Activated naive CD4-positive, alpha-beta T cell treated with anti-CD3 and anti-CD28 coated beads, Interleukin-2, amount 10 ng/mL, durations not matched to agents 7 days and 5 days (primary cell): ENCODE measurements at regions not wholly inside any gene's neighbourhood (a gene's known extent, or its start where the extent isn't known, plus 50 kb on each side); places are given as distances from the start of the nearest gene placed in this dataset.

ENCODE experiments used
- CTCF ChIA-PET: fragments of 350-600 bp; sonication (Branson Sonifier 250); formaldehyde crosslinking; loops from one replicate; lab custom pipeline; 2021; ENCODE audit warnings: antibody characterized with exemption; lab: Charles Lee
- DNase-seq: peaks from one replicate; pipeline ENCODE4 v3.0.0-alpha.2; 2020
- H3K27ac Mint-ChIP-seq: one replicate; pipeline ENCODE4 v1.8.0; 2021; ENCODE audit warnings: mild to moderate bottlenecking, moderate library complexity, mixed read lengths
- H3K27me3 Mint-ChIP-seq: one replicate; pipeline ENCODE4 v1.8.0; 2021; ENCODE audit warnings: mild to moderate bottlenecking, mixed read lengths
- H3K36me3 Mint-ChIP-seq: one replicate; pipeline ENCODE4 v1.8.0; 2021; ENCODE audit warnings: mixed read lengths
- H3K4me1 Mint-ChIP-seq: one replicate; pipeline ENCODE4 v1.8.0; 2021; ENCODE audit warnings: mixed read lengths
- H3K4me3 Mint-ChIP-seq: one replicate; pipeline ENCODE4 v1.8.0; 2021; ENCODE audit warnings: mild to moderate bottlenecking, moderate library complexity, mixed read lengths
- H3K9me3 Mint-ChIP-seq: one replicate; pipeline ENCODE4 v1.8.0; 2021; ENCODE audit warnings: mixed read lengths

- Mint-ChIP-seq H3K36me3 (peaks cover 2% of the 10 kb centered on the region), H3K4me1 (peaks cover 8% of the 10 kb centered on the region), H3K9me3 (peaks cover under 1% of the 10 kb centered on the region), H3K27ac (no peak overlapping the region), H3K4me3 (no peak overlapping the region), H3K27me3 (peaks cover 58% of the 10 kb centered on the region)
- DNase-seq: no peak
- CTCF ChIA-PET: no interaction called here
Measured at GRCh38 chr12:11946161-11946560, 124.6 kb upstream of the BCL2L14 start.

- no peak overlapping the region for H3K4me3 Mint-ChIP-seq
- DNase-seq: no peak
- CTCF ChIA-PET: no interaction called here
- H3K27ac Mint-ChIP-seq: peak overlapping the region; percentile 78
- peaks cover 2% of the 10 kb centered on the region for H3K36me3 Mint-ChIP-seq
- no peaks in the 10 kb centered on the region for H3K9me3 Mint-ChIP-seq
- H3K27me3 Mint-ChIP-seq: peaks cover 58% of the 10 kb centered on the region
- peaks cover 5% of the 10 kb centered on the region for H3K4me1 Mint-ChIP-seq
Measured at GRCh38 chr12:11947213-11947612, 123.5 kb upstream of the BCL2L14 start.

- H3K4me3 Mint-ChIP-seq: no peak overlapping the region
- CTCF ChIA-PET: interaction anchor here (1.4 kb wide), 1 partner anchor 8 kb away, joined by 4 read pairs; no protein-coding TSS in a partner anchor
Measured at GRCh38 chr12:11949738-11950411, 120.9 kb upstream of the BCL2L14 start.

GRCh38 chr12:11951209-11951608, 119.5 kb upstream of the BCL2L14 start:
- Mint-ChIP-seq H3K9me3 (peaks cover 3% of the 10 kb centered on the region), H3K27me3 (peaks cover 41% of the 10 kb centered on the region), H3K36me3 (peaks cover 9% of the 10 kb centered on the region), H3K4me3 (no peak overlapping the region), H3K27ac (no peak overlapping the region), H3K4me1 (peaks cover 31% of the 10 kb centered on the region)
- no peak for DNase-seq
- CTCF ChIA-PET: interaction anchor here (1.4 kb wide), 1 partner anchor 9 kb away, joined by 4 read pairs; no protein-coding TSS in a partner anchor

More at GRCh38 chr12:11949738-11950411, 120.9 kb upstream of the BCL2L14 start:
- H3K27me3 Mint-ChIP-seq: peaks cover 47% of the 10 kb centered on the region
- peaks cover 22% of the 10 kb centered on the region for H3K4me1 Mint-ChIP-seq
- peaks cover 3% of the 10 kb centered on the region for H3K9me3 Mint-ChIP-seq
- no peak for DNase-seq
- H3K36me3 Mint-ChIP-seq: peaks cover 6% of the 10 kb centered on the region
- no peak overlapping the region for H3K27ac Mint-ChIP-seq

GRCh38 chr12:11953523-11953922, 117.2 kb upstream of the BCL2L14 start:
- Mint-ChIP-seq H3K4me1 (peaks cover 35% of the 10 kb centered on the region), H3K27ac (no peak overlapping the region)
- CTCF ChIA-PET: interaction anchor here (0.6 kb wide), 1 partner anchor 54 kb away, joined by 3 read pairs; no protein-coding TSS in a partner anchor

GRCh38 chr12:11954181-11954580, 116.6 kb upstream of the BCL2L14 start:
- peak; percentile 46 for DNase-seq
- CTCF ChIA-PET: no interaction called here
- H3K27ac Mint-ChIP-seq: peak overlapping the region; percentile 76
- peaks cover 9% of the 10 kb centered on the region for H3K36me3 Mint-ChIP-seq
- peaks cover 3% of the 10 kb centered on the region for H3K9me3 Mint-ChIP-seq
- H3K4me1 Mint-ChIP-seq: peaks cover 41% of the 10 kb centered on the region
- no peak overlapping the region for H3K4me3 Mint-ChIP-seq
- peaks cover 20% of the 10 kb centered on the region for H3K27me3 Mint-ChIP-seq

More at GRCh38 chr12:11953523-11953922, 117.2 kb upstream of the BCL2L14 start:
- Mint-ChIP-seq H3K36me3 (peaks cover 9% of the 10 kb centered on the region), H3K9me3 (peaks cover 3% of the 10 kb centered on the region), H3K4me3 (no peak overlapping the region), H3K27me3 (peaks cover 26% of the 10 kb centered on the region)
- DNase-seq: no peak

GRCh38 chr12:11958221-11959091, 112.3 kb upstream of the BCL2L14 start:
- peak; percentile 52 for DNase-seq

GRCh38 chr12:11959117-11959823, 111.5 kb upstream of the BCL2L14 start:
- H3K4me3 Mint-ChIP-seq: no peak overlapping the region
- peaks cover 45% of the 10 kb centered on the region for H3K4me1 Mint-ChIP-seq
- CTCF ChIA-PET: interaction anchor here (1.0 to 2.9 kb wide), 3 partner anchors 74 to 193 kb away, joined by 3 to 9 read pairs (median 3); no protein-coding TSS in a partner anchor
- H3K27ac Mint-ChIP-seq: peak overlapping the region; percentile 77
- peaks cover 13% of the 10 kb centered on the region for H3K27me3 Mint-ChIP-seq
- no peaks in the 10 kb centered on the region for H3K9me3 Mint-ChIP-seq
- peaks cover 9% of the 10 kb centered on the region for H3K36me3 Mint-ChIP-seq
- no peak for DNase-seq

More at GRCh38 chr12:11958221-11959091, 112.3 kb upstream of the BCL2L14 start:
- H3K4me3 Mint-ChIP-seq: no peak overlapping the region
- H3K9me3 Mint-ChIP-seq: peaks cover 3% of the 10 kb centered on the region
- H3K36me3 Mint-ChIP-seq: peaks cover 9% of the 10 kb centered on the region
- H3K4me1 Mint-ChIP-seq: peaks cover 51% of the 10 kb centered on the region
- H3K27me3 Mint-ChIP-seq: peaks cover 9% of the 10 kb centered on the region
- H3K27ac Mint-ChIP-seq: peak overlapping the region; percentile 77
- CTCF ChIA-PET: interaction anchor here (0.8 to 2.9 kb wide), 4 partner anchors 23 to 78 kb away, joined by 3 to 9 read pairs (median 3); no protein-coding TSS in a partner anchor

- peaks cover 2% of the 10 kb centered on the region for H3K36me3 Mint-ChIP-seq
- no peak for DNase-seq
- peaks cover 34% of the 10 kb centered on the region for H3K4me1 Mint-ChIP-seq
- H3K4me3 Mint-ChIP-seq: no peak overlapping the region
- CTCF ChIA-PET: interaction anchor here (0.9 to 1.8 kb wide), 5 partner anchors 18 to 194 kb away, joined by 3 to 5 read pairs (median 3); no protein-coding TSS in a partner anchor
- H3K9me3 Mint-ChIP-seq: peaks cover 2% of the 10 kb centered on the region
- H3K27me3 Mint-ChIP-seq: peaks cover 13% of the 10 kb centered on the region
- H3K27ac Mint-ChIP-seq: no peak overlapping the region
Measured at GRCh38 chr12:11960646-11961045, 110.1 kb upstream of the BCL2L14 start.

- Mint-ChIP-seq H3K9me3 (peaks cover 2% of the 10 kb centered on the region), H3K36me3 (no peaks in the 10 kb centered on the region), H3K27me3 (peaks cover 7% of the 10 kb centered on the region), H3K27ac (no peak overlapping the region), H3K4me1 (peaks cover 31% of the 10 kb centered on the region), H3K4me3 (no peak overlapping the region)
- CTCF ChIA-PET: interaction anchor here (0.6 to 1.8 kb wide), 4 partner anchors 17 to 69 kb away, joined by 3 to 5 read pairs (median 3); no protein-coding TSS in a partner anchor
- DNase-seq: no peak
Measured at GRCh38 chr12:11961686-11962085, 109.1 kb upstream of the BCL2L14 start.

- CTCF ChIA-PET: no interaction called here
- Mint-ChIP-seq H3K27ac (no peak overlapping the region), H3K4me1 (peaks cover 33% of the 10 kb centered on the region), H3K4me3 (no peak overlapping the region), H3K9me3 (peaks cover 2% of the 10 kb centered on the region), H3K36me3 (no peaks in the 10 kb centered on the region), H3K27me3 (peaks cover 7% of the 10 kb centered on the region)
- no peak for DNase-seq
Measured at GRCh38 chr12:11962860-11963259, 107.9 kb upstream of the BCL2L14 start.

- Mint-ChIP-seq H3K9me3 (peaks cover 2% of the 10 kb centered on the region), H3K4me3 (no peak overlapping the region), H3K36me3 (no peaks in the 10 kb centered on the region), H3K27me3 (peaks cover 10% of the 10 kb centered on the region), H3K4me1 (peaks cover 25% of the 10 kb centered on the region), H3K27ac (no peak overlapping the region)
- no peak for DNase-seq
- CTCF ChIA-PET: no interaction called here
Measured at GRCh38 chr12:11963841-11964471, 106.8 kb upstream of the BCL2L14 start.

- H3K4me3 Mint-ChIP-seq: no peak overlapping the region
- H3K9me3 Mint-ChIP-seq: peaks cover 3% of the 10 kb centered on the region
- H3K4me1 Mint-ChIP-seq: peaks cover 14% of the 10 kb centered on the region
- no peak overlapping the region for H3K27ac Mint-ChIP-seq
- peaks cover 12% of the 10 kb centered on the region for H3K27me3 Mint-ChIP-seq
- H3K36me3 Mint-ChIP-seq: no peaks in the 10 kb centered on the region
- CTCF ChIA-PET: interaction anchor here (0.5 kb wide), 1 partner anchor 74 kb away, joined by 3 read pairs; no protein-coding TSS in a partner anchor
- no peak for DNase-seq
Measured at GRCh38 chr12:11965258-11965910, 105.4 kb upstream of the BCL2L14 start.
